ENCODE measurements at regions not wholly inside any gene's neighbourhood (a gene's known extent, or its start where the extent isn't known, plus 50 kb on each side); places are given as distances from the start of the nearest gene placed in this dataset.

DNA sequence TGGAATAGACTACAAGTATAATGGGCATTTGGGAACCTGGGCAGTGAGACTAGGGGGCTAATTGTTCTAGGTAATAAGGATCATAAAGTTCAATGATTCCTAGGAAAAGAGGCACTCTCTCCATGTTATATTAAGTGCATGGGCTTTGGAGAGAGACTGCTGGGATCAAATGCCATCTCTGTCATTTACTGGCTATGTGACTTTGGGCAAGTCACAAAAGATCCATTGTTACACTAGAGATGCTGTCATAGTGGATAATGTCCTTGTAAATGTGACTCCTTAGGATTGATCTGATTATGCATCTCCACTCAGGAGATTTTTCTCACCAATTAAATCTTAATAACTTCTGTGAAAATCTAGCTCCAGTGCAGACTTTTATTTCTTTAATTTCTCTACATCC, 156.3 kb upstream of the CACNA2D1 start:
- TF ChIP-seq, protein P1, sequence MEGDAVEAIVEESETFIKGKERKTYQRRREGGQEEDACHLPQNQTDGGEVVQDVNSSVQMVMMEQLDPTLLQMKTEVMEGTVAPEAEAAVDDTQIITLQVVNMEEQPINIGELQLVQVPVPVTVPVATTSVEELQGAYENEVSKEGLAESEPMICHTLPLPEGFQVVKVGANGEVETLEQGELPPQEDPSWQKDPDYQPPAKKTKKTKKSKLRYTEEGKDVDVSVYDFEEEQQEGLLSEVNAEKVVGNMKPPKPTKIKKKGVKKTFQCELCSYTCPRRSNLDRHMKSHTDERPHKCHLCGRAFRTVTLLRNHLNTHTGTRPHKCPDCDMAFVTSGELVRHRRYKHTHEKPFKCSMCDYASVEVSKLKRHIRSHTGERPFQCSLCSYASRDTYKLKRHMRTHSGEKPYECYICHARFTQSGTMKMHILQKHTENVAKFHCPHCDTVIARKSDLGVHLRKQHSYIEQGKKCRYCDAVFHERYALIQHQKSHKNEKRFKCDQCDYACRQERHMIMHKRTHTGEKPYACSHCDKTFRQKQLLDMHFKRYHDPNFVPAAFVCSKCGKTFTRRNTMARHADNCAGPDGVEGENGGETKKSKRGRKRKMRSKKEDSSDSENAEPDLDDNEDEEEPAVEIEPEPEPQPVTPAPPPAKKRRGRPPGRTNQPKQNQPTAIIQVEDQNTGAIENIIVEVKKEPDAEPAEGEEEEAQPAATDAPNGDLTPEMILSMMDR (IDR thresholded peaks at IDR 0.05) = no peak
- no peak for TF ChIP-seq POLR2A (IDR thresholded peaks at IDR 0.05)

Measured in uterus (tissue), 2 donors.